Ovary (tissue), 3 donors: ENCODE measurements at regions not wholly inside any gene's neighbourhood (a gene's known extent, or its start where the extent isn't known, plus 50 kb on each side); places are given as distances from the start of the nearest gene placed in this dataset.
"Not testable (repeated sequence)": the region's sequence is repeated elsewhere in the genome, so short reads cannot be mapped to it uniquely, and the experiment has no call there.

Experiments
- CTCF ChIP-seq, 3 donors: fragments of 450-650 bp in 2 of 3; fragments of 200-600 bp in 1 of 3; IDR thresholded peaks; one replicate each; pipeline versions ENCODE4 v1.5.1 to v1.8.0; 2016 to 2022; ENCODE audit warnings: antibody characterized with exemption in 3 of 3, mild to moderate bottlenecking in 1 of 3
- EP300 ChIP-seq: sonication (generic); formaldehyde crosslinking; IDR thresholded peaks from one replicate; pipeline ENCODE4 v1.6.1; 2017; ENCODE audit warnings: antibody characterized with exemption
- POLR2A ChIP-seq: fragments of 450-650 bp; IDR thresholded peaks from one replicate; pipeline ENCODE4 v1.6.1; 2017; ENCODE audit warnings: antibody characterized with exemption, mild to moderate bottlenecking, moderate library complexity
- donor health status: DM: no; HTN: no; CAD: no.

GRCh38 chr16:88236229-88236628 lies 146.5 kb upstream of the ZNF469 start:
- TF ChIP-seq CTCF (IDR thresholded peaks at IDR 0.05); EP300; POLR2A: not testable (repeated sequence)
